ENCODE measurements at regions not wholly inside any gene's neighbourhood (a gene's known extent, or its start where the extent isn't known, plus 50 kb on each side); places are given as distances from the start of the nearest gene placed in this dataset.
"Not testable (repeated sequence)": the region's sequence is repeated elsewhere in the genome, so short reads cannot be mapped to it uniquely, and the experiment has no call there.

- no peak for DNase-seq
Measured at GRCh38 chr13:85601526-85601925, 197.7 kb downstream of the SLITRK6 start.

GRCh38 chr13:85597790-85598500, 201.3 kb downstream of the SLITRK6 start:
- DNase-seq, result no peak

GRCh38 chr13:85592211-85592610, 207.0 kb downstream of the SLITRK6 start:
- DNase-seq, result no peak

GRCh38 chr13:85590231-85590931, 208.8 kb downstream of the SLITRK6 start:
- DNase-seq, result no peak

DNA sequence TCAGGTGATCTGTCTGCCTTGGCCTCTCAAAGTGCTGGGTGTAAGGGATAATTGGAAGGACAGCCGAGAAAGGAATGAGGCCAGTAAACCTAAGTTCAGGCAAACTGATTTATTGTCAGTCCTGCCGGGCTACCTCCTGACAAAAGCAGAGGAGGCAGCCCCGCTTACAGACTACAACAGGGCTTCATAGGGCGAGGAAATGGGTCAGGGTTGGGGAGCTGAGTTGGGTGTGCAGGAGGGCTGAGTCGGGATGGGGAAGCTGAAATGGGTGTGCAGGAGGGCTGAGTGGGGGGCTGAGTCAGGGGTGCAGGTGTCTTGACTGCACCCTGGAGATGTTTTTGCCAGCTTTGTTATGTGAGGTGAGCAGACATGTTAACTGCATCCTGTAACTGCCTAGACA, 210.2 kb downstream of the SLITRK6 start:
- DNase-seq, result no peak

DNA sequence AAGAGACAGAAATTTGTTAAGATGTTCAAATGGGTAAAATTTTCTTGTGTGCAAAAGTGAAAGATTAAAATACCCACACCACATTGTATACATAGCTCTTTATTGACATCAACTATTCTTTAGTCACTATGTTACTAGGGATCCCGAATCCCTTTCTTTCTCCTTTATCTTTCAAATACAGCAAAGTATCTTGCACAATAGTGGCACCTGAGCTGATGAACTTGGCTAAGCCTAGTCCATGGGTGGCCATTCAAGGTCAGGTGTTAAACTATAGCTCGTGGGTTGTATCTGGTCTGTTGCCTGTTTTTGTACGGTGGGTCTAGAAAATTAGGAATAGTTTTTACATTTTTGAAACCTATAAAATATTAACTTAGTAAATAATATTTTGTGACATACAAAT, 210.9 kb downstream of the SLITRK6 start:
- DNase-seq, result no peak

- DNase-seq, result no peak
Measured at GRCh38 chr13:85586856-85587255, 212.4 kb downstream of the SLITRK6 start.

DNA sequence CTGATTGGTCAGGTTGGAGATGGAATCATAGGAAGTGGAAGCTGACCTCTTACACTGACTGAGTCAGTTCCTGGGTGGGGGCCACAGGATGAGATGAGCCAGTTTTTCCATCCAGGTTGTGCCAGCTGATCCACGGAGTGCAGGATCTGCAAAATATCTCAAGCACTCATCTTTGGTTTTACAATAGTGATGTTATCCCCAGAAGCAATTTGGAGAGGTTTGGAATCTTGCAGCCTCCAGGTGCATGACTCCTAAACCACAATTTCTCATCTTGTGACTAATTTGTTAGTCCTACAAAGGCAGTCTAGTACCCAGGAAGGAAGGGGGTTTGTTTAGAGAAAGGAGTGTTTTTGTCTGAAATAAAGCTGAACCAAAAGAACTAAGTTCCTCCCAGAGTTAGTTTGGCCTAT, 212.8 kb downstream of the SLITRK6 start:
- DNase-seq, result no peak

- no peak for DNase-seq
Measured at GRCh38 chr13:85582890-85583289, 216.3 kb downstream of the SLITRK6 start.

- no peak for DNase-seq
Measured at GRCh38 chr13:85575110-85575509, 224.1 kb downstream of the SLITRK6 start.

DNA sequence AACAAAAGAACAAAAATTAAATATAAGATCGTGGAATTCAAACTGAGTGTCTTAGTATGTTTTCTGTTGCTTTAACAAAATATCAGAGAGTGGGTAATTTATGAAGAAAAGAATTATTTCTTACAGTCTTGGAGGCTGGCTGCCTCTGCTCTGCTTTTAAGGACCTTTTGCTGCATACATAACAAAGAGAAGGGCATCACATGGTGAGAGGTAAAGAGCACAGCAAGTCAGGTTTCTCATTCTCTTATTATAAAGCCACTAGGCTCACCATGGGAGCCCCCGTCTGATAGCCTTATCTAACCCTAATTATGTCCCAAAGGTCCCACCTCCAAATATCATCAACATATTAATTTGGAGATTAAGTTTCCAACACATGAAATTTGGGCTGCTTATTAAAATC, 231.3 kb downstream of the SLITRK6 start:
- DNase-seq, result no peak

GRCh38 chr13:85565652-85566051, 233.6 kb downstream of the SLITRK6 start:
- no peak for DNase-seq

DNA sequence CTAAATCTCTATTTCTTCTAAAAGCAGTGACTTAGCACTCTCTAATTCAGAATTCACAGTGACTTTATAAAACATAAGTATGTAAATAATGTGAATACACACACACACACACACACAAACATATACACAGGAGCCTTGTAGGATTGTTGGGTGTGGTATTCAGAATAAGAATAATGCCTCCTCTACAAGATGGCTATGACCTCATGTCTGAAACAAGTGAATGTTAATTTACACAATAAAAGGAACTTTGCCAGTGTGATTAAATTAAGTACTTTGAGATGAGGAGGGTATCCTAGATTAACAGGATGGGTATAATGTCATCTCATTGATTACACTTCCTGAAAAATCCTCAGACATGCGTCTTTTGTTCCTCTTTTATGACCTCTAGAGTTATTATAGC, 234.6 kb downstream of the SLITRK6 start:
- DNase-seq, result no peak

GRCh38 chr13:85562282-85562681, 236.9 kb downstream of the SLITRK6 start:
- no peak for DNase-seq

DNA sequence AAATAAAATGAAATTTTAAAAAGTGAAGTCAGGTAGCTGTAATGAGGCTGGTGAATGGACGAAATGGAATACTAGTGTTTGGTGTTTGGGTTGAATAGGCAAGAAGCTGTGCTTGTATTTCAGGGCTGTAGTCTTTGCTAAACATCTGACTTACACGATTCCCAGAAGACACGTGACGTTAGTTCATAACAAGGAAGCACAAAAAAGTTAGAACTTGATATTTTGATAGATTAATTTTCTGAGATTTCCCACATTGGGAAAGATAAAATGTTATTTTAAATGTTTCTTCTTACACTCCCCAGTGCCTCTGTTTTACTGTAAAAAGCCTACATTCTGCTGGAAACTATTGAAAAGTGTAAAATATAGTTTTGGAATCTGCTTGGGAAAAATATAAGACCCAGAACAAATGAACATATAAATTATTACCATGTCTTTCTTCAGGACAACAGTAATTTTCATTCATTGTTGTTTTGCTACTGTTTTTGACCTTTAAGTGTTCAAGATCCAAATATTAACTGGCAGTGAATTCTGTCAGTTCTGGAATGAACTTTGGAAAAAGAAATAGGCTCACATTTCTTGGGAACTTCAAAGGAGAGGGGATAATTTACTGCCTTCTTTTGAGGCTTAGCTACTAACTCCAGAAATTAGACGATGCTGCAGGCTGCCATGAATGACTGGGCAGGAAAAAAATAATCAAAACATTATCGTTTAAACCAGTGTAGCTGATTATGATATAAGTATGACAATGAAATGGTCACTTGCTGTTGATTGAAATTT, 241.3 kb downstream of the SLITRK6 start:
- no peak for DNase-seq

DNA sequence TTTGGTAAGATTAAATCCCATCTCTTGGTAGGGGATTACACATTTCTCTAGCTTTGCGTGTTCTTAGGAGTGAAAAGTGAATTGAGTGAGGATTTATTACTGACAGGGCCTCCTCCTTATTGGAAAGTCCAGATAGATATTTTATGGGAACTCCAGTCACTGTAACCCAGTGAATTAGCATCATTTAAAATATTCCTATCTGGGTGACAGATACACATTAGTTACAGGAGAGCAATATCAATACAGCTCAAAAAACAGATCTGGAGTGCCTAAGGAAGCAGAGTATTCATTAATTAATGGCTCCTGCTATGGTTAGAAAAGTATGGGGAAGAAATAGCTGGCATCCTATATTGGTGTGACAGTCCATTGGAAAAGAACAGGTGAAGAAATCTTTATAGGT, 248.2 kb downstream of the SLITRK6 start:
- no peak for DNase-seq

GRCh38 chr13:85549819-85550218, 249.4 kb downstream of the SLITRK6 start:
- no peak for DNase-seq

- not testable (repeated sequence) for DNase-seq
Measured at GRCh38 chr13:85548845-85549244, 250.4 kb downstream of the SLITRK6 start.

GRCh38 chr13:85545771-85546170, 253.4 kb downstream of the SLITRK6 start:
- DNase-seq, result no peak

DNA sequence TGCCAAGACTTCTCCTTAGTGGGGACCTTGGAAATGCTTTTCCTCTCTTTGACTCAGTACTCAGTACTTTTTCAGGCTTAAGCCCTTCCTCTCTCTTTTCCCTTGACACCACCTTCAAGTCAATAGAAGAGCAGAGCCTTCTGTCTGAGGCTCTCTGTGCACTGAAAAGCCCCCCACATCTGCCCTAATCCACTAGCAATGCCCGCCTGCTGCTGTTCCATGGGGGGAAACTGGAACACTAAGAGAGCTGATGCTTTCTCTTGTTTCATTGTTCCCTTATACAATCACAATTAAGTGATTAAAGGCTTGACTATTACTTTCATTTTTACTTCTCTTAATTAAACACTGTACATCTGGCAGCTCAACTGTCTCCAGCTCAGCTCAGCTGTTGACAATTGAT, 254.5 kb downstream of the SLITRK6 start:
- DNase-seq, result no peak

DNA sequence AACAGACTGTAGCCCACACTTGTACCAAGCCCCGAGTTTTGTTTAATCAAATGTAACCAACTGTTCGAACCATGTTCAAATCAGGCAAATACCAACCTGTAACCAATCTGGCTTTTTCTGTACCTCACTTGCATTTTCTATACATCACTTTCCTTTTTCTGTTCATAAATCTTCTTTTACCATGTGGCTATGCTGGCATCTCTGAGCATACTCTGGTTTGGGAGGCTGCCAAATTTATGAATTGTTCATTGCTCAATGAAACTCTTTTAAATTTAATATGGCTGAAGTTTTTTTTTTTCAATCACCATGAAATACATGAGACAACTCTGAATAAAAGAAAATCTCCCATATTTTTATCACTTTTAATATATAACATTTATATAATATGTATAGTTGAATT, 256.1 kb downstream of the SLITRK6 start:
- DNase-seq, result no peak

DNA sequence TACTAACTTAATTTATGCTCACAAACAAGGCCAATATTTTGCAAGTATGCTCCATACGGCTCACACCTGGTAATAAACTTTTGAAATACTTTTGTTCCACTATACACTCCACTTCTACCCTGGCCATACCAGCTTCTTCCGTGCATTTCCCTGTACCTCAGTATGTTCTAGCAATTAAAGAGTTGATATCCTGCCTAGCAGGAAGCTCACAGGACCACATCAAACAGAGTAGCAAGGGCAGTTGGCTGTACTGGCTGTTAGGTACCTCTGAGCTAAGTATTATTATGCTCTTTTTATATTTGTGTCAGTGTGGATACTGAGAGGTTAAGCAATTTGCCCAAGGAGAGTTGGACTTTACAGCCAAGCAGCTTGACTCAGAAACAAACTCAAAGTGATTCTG, 257.7 kb downstream of the SLITRK6 start:
- DNase-seq, result no peak

GRCh38 chr13:85538957-85539356, 260.3 kb downstream of the SLITRK6 start:
- DNase-seq, result no peak

Data from right kidney (tissue), 1 donor.